Activated T-helper 17 cell treated with anti-CD3 and anti-CD28 coated beads, Interleukin-2, amount 50 U/mL, for 72 hours (primary cell): ENCODE measurements at regions not wholly inside any gene's neighbourhood (a gene's known extent, or its start where the extent isn't known, plus 50 kb on each side); places are given as distances from the start of the nearest gene placed in this dataset.
A peak's percentile ranks its signal among the peaks of the same experiment; 100 is the strongest.
"Not testable (repeated sequence)": the region's sequence is repeated elsewhere in the genome, so short reads cannot be mapped to it uniquely, and the experiment has no call there.

Source experiments
- ATAC-seq: fragments of 150-1000 bp; cut with Tn5 transposase; replicated peaks from 2 replicates; pipeline ENCODE4 v1.10.0; 2021; ENCODE audit warnings: mild to moderate bottlenecking, moderate library complexity
- H3K27ac Mint-ChIP-seq: one replicate; pipeline ENCODE4 v1.8.0; 2022; ENCODE audit warnings: mixed read lengths
- H3K27me3 Mint-ChIP-seq: one replicate; pipeline ENCODE4 v1.8.0; 2022; ENCODE audit warnings: mixed read lengths
- H3K36me3 Mint-ChIP-seq: one replicate; pipeline ENCODE4 v1.8.0; 2022; ENCODE audit warnings: low read depth, mild to moderate bottlenecking, mixed read lengths
- H3K4me1 Mint-ChIP-seq: one replicate; pipeline ENCODE4 v1.8.0; 2022; ENCODE audit warnings: mixed read lengths
- H3K4me3 Mint-ChIP-seq: one replicate; pipeline ENCODE4 v1.8.0; 2022; ENCODE audit warnings: mild to moderate bottlenecking, mixed read lengths
- H3K9me3 Mint-ChIP-seq: one replicate; pipeline ENCODE4 v1.8.0; 2022; ENCODE audit warnings: mixed read lengths

DNA sequence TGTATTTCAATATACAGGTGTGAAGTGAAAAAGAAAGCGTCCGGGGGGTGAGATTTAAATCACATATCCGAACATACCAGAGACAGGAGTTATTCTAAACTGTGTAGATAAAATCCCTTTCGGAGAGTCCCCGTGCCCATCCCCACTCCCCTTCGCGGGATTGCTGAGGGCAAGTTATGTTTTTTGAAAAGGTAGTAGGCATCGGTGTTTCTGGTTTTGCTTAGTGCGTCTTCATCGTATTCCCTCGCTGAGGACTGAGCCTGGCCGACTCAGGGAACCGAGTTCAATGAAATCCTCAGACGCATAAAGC lies 583.4 kb downstream of the ZEB2 start:
- Mint-ChIP-seq H3K27ac (no peak overlapping the region), H3K9me3 (no peaks in the 10 kb centered on the region), H3K36me3 (no peaks in the 10 kb centered on the region), H3K27me3 (peaks cover 51% of the 10 kb centered on the region), H3K4me3 (peak overlapping the region; percentile 70), H3K4me1 (peaks cover 5% of the 10 kb centered on the region)
- ATAC-seq = peak; percentile 6

- Mint-ChIP-seq H3K4me3 (peak overlapping the region; percentile 70), H3K36me3 (no peaks in the 10 kb centered on the region), H3K4me1 (peaks cover 5% of the 10 kb centered on the region), H3K9me3 (no peaks in the 10 kb centered on the region), H3K27me3 (peaks cover 48% of the 10 kb centered on the region), H3K27ac (no peak overlapping the region)
- no peak for ATAC-seq
These were observed 584.5 kb downstream of the ZEB2 start for GRCh38 chr2:143935482-143935752.

DNA sequence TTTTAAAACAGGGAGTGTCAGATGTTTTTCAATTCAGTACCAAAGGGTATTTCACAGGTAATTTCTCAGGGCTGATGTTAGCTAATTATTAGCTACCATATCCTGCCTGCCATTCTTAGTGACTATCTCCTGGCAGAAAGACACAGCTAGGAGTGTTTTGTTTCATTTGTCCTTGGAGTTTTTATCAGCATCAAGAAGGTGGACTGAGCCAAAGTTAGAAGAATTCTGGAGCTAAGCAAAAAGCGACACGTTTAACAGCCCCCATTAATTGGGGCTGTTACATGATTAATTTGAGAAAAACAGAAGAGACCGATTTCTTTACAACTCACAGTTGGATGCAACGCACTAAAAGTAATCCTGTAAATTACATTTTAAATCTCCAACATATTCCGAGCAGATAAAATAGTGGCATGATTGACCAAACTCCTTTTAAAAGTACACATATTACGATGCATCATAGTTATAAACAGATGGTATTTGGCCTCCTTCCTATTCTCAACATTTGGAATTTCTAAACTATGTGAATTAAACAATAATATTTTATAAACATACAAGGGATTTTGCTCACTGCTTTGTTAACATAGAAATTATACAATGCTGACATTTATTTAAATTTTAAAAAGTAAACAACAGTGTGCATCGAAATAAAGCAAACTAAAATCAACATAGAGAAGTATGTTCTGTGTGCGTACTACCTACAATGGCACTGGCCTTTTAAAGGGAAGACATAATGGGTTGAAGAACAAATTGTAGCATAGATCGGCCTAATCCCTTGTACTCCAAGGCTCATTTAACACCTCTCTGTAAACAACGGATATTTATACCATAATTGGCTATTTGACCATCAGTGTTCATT lies 585.1 kb downstream of the ZEB2 start:
- no peak overlapping the region for H3K27ac Mint-ChIP-seq
- H3K4me3 Mint-ChIP-seq = no peak overlapping the region
- no peaks in the 10 kb centered on the region for H3K9me3 Mint-ChIP-seq
- H3K4me1 Mint-ChIP-seq = peaks cover 5% of the 10 kb centered on the region
- H3K36me3 Mint-ChIP-seq = no peaks in the 10 kb centered on the region
- peaks cover 46% of the 10 kb centered on the region for H3K27me3 Mint-ChIP-seq
- no peak for ATAC-seq

GRCh38 chr2:143933946-143934569 lies 585.9 kb downstream of the ZEB2 start:
- Mint-ChIP-seq H3K27ac (no peak overlapping the region), H3K9me3 (no peaks in the 10 kb centered on the region), H3K4me1 (peaks cover 5% of the 10 kb centered on the region), H3K27me3 (peaks cover 40% of the 10 kb centered on the region), H3K36me3 (no peaks in the 10 kb centered on the region), H3K4me3 (no peak overlapping the region)
- ATAC-seq = no peak

GRCh38 chr2:143930891-143931290 lies 589.0 kb downstream of the ZEB2 start:
- no peak overlapping the region for H3K4me3 Mint-ChIP-seq
- H3K27me3 Mint-ChIP-seq = peaks cover 32% of the 10 kb centered on the region
- no peaks in the 10 kb centered on the region for H3K9me3 Mint-ChIP-seq
- no peak for ATAC-seq
- no peaks in the 10 kb centered on the region for H3K36me3 Mint-ChIP-seq
- H3K27ac Mint-ChIP-seq = no peak overlapping the region
- no peaks in the 10 kb centered on the region for H3K4me1 Mint-ChIP-seq

DNA sequence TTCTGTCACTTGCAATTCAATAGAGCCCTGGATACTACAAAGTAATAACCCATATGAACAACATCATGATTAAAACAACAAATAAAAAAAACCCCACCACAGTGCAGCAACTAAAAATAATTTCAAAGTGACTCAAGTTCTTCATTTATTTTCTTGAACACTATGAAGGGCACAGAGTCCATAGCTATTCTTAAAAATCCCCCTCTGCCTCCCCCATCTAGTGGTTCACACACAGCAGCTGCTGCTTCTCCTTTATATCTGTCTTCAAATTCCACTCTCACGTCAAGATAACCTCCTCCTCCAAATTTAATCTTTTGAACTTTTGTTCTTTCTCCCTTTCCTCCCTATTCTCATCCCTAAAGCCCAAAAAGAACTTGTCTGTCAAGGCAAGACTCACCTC lies 591.3 kb downstream of the ZEB2 start:
- Mint-ChIP-seq H3K9me3 (no peaks in the 10 kb centered on the region), H3K27me3 (peaks cover 30% of the 10 kb centered on the region), H3K36me3 (no peaks in the 10 kb centered on the region), H3K4me1 (no peaks in the 10 kb centered on the region), H3K4me3 (no peak overlapping the region), H3K27ac (no peak overlapping the region)
- ATAC-seq = no peak

DNA sequence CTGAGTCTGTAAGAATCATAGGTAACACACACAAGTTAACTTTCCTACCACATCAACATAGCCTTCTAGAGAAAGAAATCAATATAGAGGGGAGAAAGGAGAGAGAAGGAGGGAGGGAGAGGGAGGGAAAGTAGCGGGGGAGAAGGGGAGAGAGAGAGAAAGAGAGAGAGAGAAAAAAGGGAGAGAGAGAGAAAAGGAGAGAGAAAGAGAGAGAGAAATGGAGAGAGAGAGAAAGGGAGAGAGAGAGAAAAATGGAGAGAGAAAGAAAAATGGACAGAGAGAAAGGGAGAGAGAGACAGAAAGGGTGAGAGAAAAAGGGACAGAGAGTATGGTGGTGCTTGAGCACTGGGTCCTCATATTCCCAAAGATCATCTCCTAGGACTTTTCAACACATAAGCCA lies 591.7 kb downstream of the ZEB2 start:
- no peak overlapping the region for H3K27ac Mint-ChIP-seq
- H3K4me3 Mint-ChIP-seq = no peak overlapping the region
- peaks cover 26% of the 10 kb centered on the region for H3K27me3 Mint-ChIP-seq
- no peaks in the 10 kb centered on the region for H3K36me3 Mint-ChIP-seq
- ATAC-seq = no peak
- no peaks in the 10 kb centered on the region for H3K4me1 Mint-ChIP-seq
- H3K9me3 Mint-ChIP-seq = no peaks in the 10 kb centered on the region

- no peaks in the 10 kb centered on the region for H3K9me3 Mint-ChIP-seq
- no peak overlapping the region for H3K4me3 Mint-ChIP-seq
- no peak overlapping the region for H3K27ac Mint-ChIP-seq
- ATAC-seq = no peak
- H3K4me1 Mint-ChIP-seq = no peaks in the 10 kb centered on the region
- no peaks in the 10 kb centered on the region for H3K36me3 Mint-ChIP-seq
- H3K27me3 Mint-ChIP-seq = peaks cover 19% of the 10 kb centered on the region
These were observed 593.2 kb downstream of the ZEB2 start for GRCh38 chr2:143926736-143927135.

GRCh38 chr2:143922261-143922830 lies 597.6 kb downstream of the ZEB2 start:
- ATAC-seq, H3K27ac Mint-ChIP-seq, H3K4me3 Mint-ChIP-seq, H3K4me1 Mint-ChIP-seq, H3K36me3 Mint-ChIP-seq, H3K27me3 Mint-ChIP-seq, H3K9me3 Mint-ChIP-seq: not testable (repeated sequence)

GRCh38 chr2:143918465-143918989 lies 601.4 kb downstream of the ZEB2 start:
- Mint-ChIP-seq H3K36me3 (no peaks in the 10 kb centered on the region), H3K4me1 (no peaks in the 10 kb centered on the region)

GRCh38 chr2:143916781-143917180 lies 603.1 kb downstream of the ZEB2 start:
- no peak for ATAC-seq
- Mint-ChIP-seq H3K36me3 (no peaks in the 10 kb centered on the region), H3K4me3 (no peak overlapping the region), H3K9me3 (peaks cover 9% of the 10 kb centered on the region), H3K4me1 (no peaks in the 10 kb centered on the region), H3K27me3 (peaks cover 3% of the 10 kb centered on the region), H3K27ac (no peak overlapping the region)

More at GRCh38 chr2:143918465-143918989, 601.4 kb downstream of the ZEB2 start:
- H3K9me3 Mint-ChIP-seq = peaks cover 9% of the 10 kb centered on the region
- no peaks in the 10 kb centered on the region for H3K27me3 Mint-ChIP-seq
- no peak for ATAC-seq
- no peak overlapping the region for H3K4me3 Mint-ChIP-seq
- H3K27ac Mint-ChIP-seq = no peak overlapping the region

DNA sequence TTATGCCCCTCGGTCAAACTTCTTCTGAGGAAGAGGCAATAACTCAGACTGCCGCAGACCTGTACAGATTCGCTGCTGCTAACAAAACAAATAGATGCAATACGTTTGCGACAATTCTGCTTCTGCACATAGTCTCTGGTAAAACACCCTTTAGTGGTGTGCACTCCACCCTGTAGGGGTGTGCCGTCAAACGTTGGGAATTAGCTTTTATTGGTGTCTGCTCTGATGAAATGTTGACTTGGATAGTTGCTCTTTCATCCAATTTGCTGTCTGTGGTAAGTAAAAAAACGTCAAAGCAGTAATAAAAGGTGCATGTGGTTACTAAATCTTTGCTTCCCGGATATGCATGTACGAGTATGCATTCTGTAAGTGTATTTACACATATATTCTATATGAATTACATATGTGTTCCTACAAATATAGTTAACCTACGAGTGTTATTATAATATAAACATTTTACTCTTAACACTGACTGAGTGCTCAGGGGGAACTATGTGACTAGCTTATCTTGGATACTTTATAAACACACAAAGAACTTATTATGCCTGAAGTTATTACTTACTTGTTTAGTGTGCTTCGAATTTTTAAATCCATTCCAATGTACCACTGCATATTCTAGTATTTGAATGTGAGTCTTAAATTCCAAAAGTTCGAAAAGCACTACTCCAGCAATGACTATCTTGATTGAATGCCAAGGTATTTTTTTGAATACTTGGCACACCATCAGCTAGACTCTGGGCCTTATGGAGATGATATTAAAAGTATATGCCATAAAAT lies 610.2 kb downstream of the ZEB2 start:
- H3K4me3 Mint-ChIP-seq = no peak overlapping the region
- no peaks in the 10 kb centered on the region for H3K36me3 Mint-ChIP-seq
- no peaks in the 10 kb centered on the region for H3K9me3 Mint-ChIP-seq
- no peak overlapping the region for H3K27ac Mint-ChIP-seq
- ATAC-seq = no peak
- peaks cover 13% of the 10 kb centered on the region for H3K27me3 Mint-ChIP-seq
- H3K4me1 Mint-ChIP-seq = no peaks in the 10 kb centered on the region

DNA sequence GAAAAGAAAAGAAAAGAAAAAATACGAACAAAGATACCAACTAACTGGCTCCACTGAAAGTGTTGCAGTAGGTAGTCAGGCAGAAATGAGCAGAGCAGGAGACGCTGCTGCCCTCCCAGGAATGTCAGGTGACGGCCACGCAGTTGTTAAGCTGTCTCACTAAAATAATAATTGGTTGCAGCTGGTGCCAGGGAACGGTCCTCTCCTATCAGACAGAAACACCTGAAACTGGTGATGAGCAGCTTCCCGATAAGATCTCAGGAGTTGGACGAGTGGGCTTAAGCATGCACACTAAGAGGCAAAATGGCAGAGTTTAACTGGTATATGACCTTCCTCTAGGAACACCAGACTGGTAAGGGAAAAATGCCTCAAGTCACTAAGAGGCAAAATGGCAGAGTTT lies 611.1 kb downstream of the ZEB2 start:
- Mint-ChIP-seq H3K27ac (no peak overlapping the region), H3K4me1 (no peaks in the 10 kb centered on the region), H3K9me3 (no peaks in the 10 kb centered on the region), H3K4me3 (no peak overlapping the region), H3K27me3 (peaks cover 13% of the 10 kb centered on the region), H3K36me3 (no peaks in the 10 kb centered on the region)
- ATAC-seq = no peak

DNA sequence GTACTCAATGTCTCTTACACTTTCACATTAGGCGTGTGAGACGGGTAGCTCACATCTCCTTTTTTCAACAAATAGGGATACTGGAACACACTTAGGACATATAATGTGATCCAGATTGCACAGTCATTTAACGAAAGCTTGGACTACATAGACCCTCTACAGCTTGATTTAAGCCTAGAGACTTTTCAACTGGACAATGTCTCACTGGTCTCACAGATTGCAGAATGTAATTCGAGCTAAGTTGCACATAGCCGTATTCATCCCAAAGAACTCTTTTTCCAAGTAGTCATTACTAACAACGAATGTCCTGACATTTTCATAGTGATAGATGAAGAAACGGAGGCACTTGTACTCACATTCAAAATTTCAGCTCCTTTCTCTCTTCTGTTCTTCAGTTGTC lies 612.1 kb downstream of the ZEB2 start:
- peaks cover 15% of the 10 kb centered on the region for H3K27me3 Mint-ChIP-seq
- no peak overlapping the region for H3K4me3 Mint-ChIP-seq
- no peak overlapping the region for H3K27ac Mint-ChIP-seq
- H3K9me3 Mint-ChIP-seq = no peaks in the 10 kb centered on the region
- no peak for ATAC-seq
- no peaks in the 10 kb centered on the region for H3K4me1 Mint-ChIP-seq
- no peaks in the 10 kb centered on the region for H3K36me3 Mint-ChIP-seq
